HG02759 (cell line): ENCODE measurements at regions not wholly inside any gene's neighbourhood (a gene's known extent, or its start where the extent isn't known, plus 50 kb on each side); places are given as distances from the start of the nearest gene placed in this dataset.

Source experiments
- ATAC-seq: cut with Tn5 transposase; IDR thresholded peaks from one replicate; pipeline ENCODE4 v1.9.1; 2021; ENCODE audit warnings: mild to moderate bottlenecking, moderate library complexity; ENCODE audit not compliant: unreplicated experiment

DNA sequence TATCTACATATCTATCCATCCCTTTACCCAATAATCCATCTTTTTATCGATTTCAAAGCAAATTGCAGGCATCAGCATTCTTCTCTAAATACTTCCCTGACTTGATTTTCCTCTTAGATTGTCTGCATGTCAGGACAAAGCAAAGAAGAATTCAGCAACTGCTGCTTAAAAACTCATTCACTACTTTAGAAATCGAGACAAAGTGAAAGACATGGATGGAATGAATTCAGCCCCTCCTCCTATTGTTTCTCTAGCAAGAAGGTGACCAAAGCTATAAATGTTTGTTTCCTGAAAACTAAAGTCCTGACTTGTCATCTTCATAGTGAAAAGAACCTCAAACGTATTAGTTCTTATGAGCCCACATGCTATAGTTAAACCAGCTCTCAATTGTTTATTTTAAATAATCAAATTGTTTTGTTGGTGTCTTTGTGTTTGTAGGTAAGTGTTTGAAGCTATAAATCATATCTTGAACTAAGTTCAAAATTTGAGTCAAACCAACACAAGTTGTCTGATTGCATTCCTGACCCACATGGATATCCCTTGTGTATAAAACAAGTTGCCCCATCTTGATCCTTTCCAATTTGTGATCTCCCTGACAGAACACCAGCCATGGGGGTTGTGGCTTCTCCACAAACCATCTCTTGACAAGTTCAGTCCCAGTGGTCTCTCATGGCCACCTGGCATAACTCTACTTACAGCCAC, 58.6 kb upstream of the ARHGAP5 start:
- no peak for ATAC-seq

DNA sequence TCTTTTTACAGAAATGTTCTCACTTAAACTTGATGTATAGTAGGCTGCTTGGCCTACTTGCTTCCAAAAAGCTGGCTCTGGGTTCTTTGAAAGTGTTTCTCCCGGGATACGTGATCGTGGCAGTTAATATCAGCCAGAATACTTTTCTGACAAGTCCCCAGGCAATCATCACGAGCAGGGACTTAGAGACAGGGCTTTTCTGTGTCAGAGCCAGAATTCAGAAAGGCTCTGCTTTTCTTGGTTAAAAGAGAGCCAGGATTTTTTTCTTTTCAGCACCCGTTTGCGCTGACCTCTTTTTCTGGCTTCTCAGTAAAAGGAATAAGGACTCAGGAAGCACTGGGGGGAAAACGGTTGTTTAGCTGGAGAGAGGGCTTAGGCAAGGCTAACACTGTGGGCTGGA, 57.8 kb upstream of the ARHGAP5 start:
- ATAC-seq: no peak

DNA sequence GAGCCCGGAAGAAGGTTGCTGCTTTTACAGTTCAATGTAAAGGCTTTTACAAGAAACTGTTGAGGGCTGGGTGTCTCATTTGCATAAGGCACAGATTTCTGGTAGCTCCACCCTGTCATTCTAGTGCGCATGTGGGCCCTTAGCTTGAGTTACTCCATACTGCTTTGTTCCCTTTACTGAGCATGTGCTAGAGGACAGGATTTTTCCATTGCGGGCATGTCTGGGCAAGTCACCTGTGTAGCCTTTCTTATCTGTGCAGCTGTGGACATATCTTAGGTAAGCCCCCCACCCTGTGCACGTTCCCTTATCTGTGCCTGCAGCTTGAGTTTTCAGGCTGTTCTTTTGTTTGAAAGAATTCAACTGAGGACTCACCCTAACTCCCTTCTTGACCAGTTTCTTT, 56.2 kb upstream of the ARHGAP5 start:
- ATAC-seq: no peak

DNA sequence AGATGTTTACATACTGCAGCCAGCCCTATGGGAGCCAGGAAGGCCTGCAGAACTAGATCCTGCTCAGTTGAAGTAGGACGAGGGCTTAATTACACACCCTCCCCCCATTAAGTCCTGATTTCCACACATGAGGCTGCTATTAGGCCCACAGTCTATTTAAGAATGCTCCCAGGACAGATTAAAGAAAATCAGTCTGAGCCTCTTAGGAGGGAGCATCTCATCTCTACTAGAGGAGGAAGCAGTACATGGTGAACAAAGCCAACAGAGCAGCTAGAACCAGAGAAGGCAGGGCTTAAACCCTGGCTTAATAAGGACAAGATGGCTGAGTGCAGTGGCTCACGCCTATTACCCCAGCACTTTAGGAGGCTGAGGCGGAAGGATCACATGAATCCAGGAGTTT, 55.8 kb upstream of the ARHGAP5 start:
- no peak for ATAC-seq

DNA sequence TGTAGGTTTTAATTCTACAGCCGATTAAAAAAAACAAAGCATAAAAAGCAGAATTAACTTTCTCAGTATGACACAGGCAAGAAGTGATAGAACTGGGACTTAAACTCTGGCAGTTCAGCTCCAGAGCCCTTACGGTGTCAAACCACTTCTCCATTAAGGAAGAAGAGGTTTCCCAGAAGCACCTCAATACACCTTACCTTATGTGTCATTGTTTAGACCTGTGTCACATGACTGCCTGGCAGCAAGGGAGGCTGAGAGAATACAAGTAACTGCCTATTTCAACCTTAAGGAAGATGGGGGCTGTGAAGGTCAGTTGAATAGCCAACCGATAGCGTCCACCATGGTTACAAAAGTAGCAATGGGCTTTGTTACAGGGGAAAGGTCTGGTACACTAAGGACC, 54.6 kb upstream of the ARHGAP5 start:
- ATAC-seq: no peak

DNA sequence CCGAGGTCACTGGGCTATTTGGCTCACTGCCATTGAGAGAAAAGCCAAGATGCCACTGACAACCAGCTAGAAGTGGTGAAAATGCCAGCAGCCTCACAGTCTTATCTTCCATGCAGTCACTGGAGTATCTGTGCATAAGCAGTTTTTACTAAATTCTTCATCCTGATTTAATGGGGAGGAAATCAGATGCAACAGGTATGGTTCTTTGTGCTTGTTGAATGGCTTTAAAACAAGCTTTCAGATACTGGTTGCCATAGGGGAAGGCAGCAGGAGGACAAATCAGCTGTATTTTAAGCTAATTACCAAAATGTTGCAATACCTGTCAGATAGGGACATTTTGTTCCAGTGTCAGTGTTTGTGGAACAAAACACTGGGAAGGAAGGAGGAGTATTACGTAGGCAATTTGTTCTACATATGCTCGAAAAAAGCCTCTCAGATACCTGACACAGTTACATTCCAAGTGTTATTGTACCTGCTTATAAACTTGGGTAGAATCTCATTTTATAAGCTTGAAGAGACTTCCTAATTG, 54.1 kb upstream of the ARHGAP5 start:
- no peak for ATAC-seq

DNA sequence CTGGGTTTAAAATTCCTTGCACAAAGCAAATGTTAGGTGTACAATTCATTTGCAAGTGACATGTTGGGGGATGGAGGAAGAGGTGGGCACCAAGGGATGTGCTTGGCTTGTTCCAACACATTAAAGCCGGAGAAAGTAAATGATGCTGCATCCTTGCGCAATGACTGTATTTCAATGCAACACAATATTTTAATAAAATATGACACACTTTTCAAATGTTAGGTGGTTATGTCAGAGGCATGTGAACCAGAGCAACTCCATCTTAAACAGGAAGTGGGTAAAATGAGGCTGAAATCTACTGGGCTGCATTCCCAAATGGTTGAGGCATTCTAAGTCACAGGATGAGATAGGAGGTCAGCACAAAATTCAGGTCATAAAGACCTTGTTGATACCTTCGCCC, 53.6 kb upstream of the ARHGAP5 start:
- no peak for ATAC-seq

DNA sequence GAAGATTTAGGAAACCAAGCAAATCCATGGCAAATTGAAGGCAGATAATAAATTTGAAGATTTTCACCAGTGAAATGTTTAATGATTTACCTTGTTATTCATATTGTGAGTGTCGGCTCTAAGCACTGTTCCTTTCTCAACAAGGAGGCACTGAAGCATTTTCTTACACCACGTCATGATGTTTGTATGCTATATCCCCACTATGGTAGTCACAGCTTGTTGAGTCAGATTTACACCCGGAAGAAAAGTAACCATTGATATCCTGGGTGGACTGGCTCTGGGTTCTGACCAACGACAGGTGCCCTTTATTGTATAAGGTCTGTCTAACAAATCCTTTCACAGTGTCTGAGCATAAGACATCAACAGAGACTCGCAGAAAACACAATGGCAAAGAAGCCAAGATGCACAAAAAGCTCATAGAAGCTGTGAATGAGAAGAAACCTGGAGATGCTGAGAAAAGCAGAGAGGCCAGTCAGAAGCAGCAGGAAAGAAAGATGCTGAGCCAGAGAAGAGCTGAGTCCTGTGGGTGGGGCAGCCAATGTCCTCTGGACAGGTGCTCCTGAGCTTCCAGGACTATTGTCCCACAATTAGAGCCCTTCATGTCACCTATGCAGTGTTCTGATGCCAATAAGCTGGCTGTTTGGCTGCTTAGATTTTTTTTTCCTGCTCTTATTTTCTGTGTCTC, 49.7 kb upstream of the ARHGAP5 start:
- ATAC-seq: no peak
